ENCODE measurements at regions not wholly inside any gene's neighbourhood (a gene's known extent, or its start where the extent isn't known, plus 50 kb on each side); places are given as distances from the start of the nearest gene placed in this dataset.
"Not testable (repeated sequence)": the region's sequence is repeated elsewhere in the genome, so short reads cannot be mapped to it uniquely, and the experiment has no call there.

GRCh38 chr12:71277866-71278265, 120.1 kb upstream of the TSPAN8 start:
- H3K4me1 ChIP-seq = no peaks in the 10 kb centered on the region
- H3K36me3 ChIP-seq = no peaks in the 10 kb centered on the region
- intact Hi-C loops (cut with DNase I) = no loop called here
- no peak for DNase-seq
- TF ChIP-seq POLR2A (IDR thresholded peaks at IDR 0.05) (no peak), CTCF (IDR thresholded peaks at IDR 0.05) (no peak)
- H3K4me3 ChIP-seq (replicated peaks in 1 of 3) = no peak overlapping the region
- H3K27ac ChIP-seq = no peak overlapping the region
- WGBS, 2 donors = 79 to 90% methylated on average over 1 of the region's 1 CpG
- H3K9me3 ChIP-seq = no peaks in the 10 kb centered on the region
- H3K27me3 ChIP-seq = no peaks in the 10 kb centered on the region

- Histone ChIP-seq H3K27me3 (no peaks in the 10 kb centered on the region), H3K27ac (no peak overlapping the region), H3K36me3 (no peaks in the 10 kb centered on the region), H3K9me3 (no peaks in the 10 kb centered on the region), H3K4me1 (no peaks in the 10 kb centered on the region), H3K4me3 (replicated peaks in 1 of 3) (no peak overlapping the region)
- TF ChIP-seq POLR2A (IDR thresholded peaks at IDR 0.05) (no peak), CTCF (IDR thresholded peaks at IDR 0.05) (no peak)
- no peak for DNase-seq
- intact Hi-C loops (cut with DNase I) = no loop called here
Measured at GRCh38 chr12:71276541-71276940, 118.7 kb upstream of the TSPAN8 start.

- 90 to 94% methylated on average over 2 of the region's 2 CpGs for WGBS, 2 donors
- H3K4me1 ChIP-seq; H3K9me3 ChIP-seq; H3K27me3 ChIP-seq; H3K4me3 ChIP-seq (replicated peaks in 1 of 3); H3K36me3 ChIP-seq; H3K27ac ChIP-seq; intact Hi-C loops (cut with DNase I); DNase-seq: not testable (repeated sequence)
Measured at GRCh38 chr12:71270794-71271193, 113.0 kb upstream of the TSPAN8 start.

GRCh38 chr12:71270057-71270456, 112.3 kb upstream of the TSPAN8 start:
- 91% methylated on average over 5 of the region's 5 CpGs for WGBS, 2 donors
- no peaks in the 10 kb centered on the region for H3K36me3 ChIP-seq
- DNase-seq = no peak
- no peak overlapping the region for H3K4me3 ChIP-seq (replicated peaks in 1 of 3)
- no peaks in the 10 kb centered on the region for H3K4me1 ChIP-seq
- intact Hi-C loops (cut with DNase I) = no loop called here
- no peaks in the 10 kb centered on the region for H3K27me3 ChIP-seq
- no peaks in the 10 kb centered on the region for H3K9me3 ChIP-seq
- no peak overlapping the region for H3K27ac ChIP-seq
- TF ChIP-seq POLR2A (IDR thresholded peaks at IDR 0.05) (no peak), CTCF (IDR thresholded peaks at IDR 0.05) (no peak)

- no peak for TF ChIP-seq CTCF (IDR thresholded peaks at IDR 0.05)
- TF ChIP-seq POLR2A (IDR thresholded peaks at IDR 0.05) = no peak
- Histone ChIP-seq H3K4me3 (replicated peaks in 1 of 3) (no peak overlapping the region), H3K4me1 (no peaks in the 10 kb centered on the region), H3K36me3 (no peaks in the 10 kb centered on the region), H3K9me3 (no peaks in the 10 kb centered on the region), H3K27ac (no peak overlapping the region), H3K27me3 (no peaks in the 10 kb centered on the region)
- no peak for DNase-seq
- intact Hi-C loops (cut with DNase I) = no loop called here
- 60 to 69% methylated on average over 2 of the region's 2 CpGs for WGBS, 2 donors
Measured at GRCh38 chr12:71269281-71269598, 111.4 kb upstream of the TSPAN8 start.

GRCh38 chr12:71268598-71269280, 110.9 kb upstream of the TSPAN8 start:
- H3K36me3 ChIP-seq = no peaks in the 10 kb centered on the region
- H3K27me3 ChIP-seq = no peaks in the 10 kb centered on the region
- H3K4me3 ChIP-seq (replicated peaks in 1 of 3) = no peak overlapping the region
- DNase-seq = no peak
- WGBS, 2 donors = 84 to 87% methylated on average over 1 of the region's 1 CpG
- intact Hi-C loops (cut with DNase I) = no loop called here
- no peaks in the 10 kb centered on the region for H3K9me3 ChIP-seq
- TF ChIP-seq CTCF (IDR thresholded peaks at IDR 0.05) (no peak), POLR2A (IDR thresholded peaks at IDR 0.05) (no peak)
- no peaks in the 10 kb centered on the region for H3K4me1 ChIP-seq
- no peak overlapping the region for H3K27ac ChIP-seq
